Testis (tissue), 2 donors: ENCODE measurements at regions not wholly inside any gene's neighbourhood (a gene's known extent, or its start where the extent isn't known, plus 50 kb on each side); places are given as distances from the start of the nearest gene placed in this dataset.

Experiments
- DNase-seq: peaks from one replicate; pipeline ENCODE4 v3.0.0-alpha.2; 2019
- H3K27ac ChIP-seq, 2 donors: fragments of 200-600 bp; sonication (generic); one replicate each; pipeline ENCODE4 v1.5.1; 2019
- H3K27me3 ChIP-seq: fragments of 200-600 bp; sonication (generic); one replicate; pipeline ENCODE4 v1.5.1; 2019
- H3K36me3 ChIP-seq: fragments of 200-600 bp; sonication (generic); one replicate; pipeline ENCODE4 v1.5.1; 2017; ENCODE audit warnings: low read depth; ENCODE audit errors: missing control alignments
- H3K4me1 ChIP-seq: fragments of 200-600 bp; sonication (generic); one replicate; pipeline ENCODE4 v1.5.1; 2019
- H3K4me3 ChIP-seq, 2 donors: fragments of 200-600 bp; sonication (generic); one replicate each; pipeline ENCODE4 v1.5.1; 2017 to 2019
- H3K9me3 ChIP-seq: fragments of 200-600 bp; sonication (generic); one replicate; pipeline ENCODE4 v1.5.1; 2017
- POLR2A ChIP-seq: fragments of 450-650 bp; IDR thresholded peaks from one replicate; pipeline ENCODE4 v1.6.1; 2017; ENCODE audit warnings: antibody characterized with exemption, mild to moderate bottlenecking, moderate library complexity
- WGBS, 2 donors: methylation state at CpG; one replicate each; pipeline ENCODE4 v1.1.5; 2018; 5-methylcytosine and 5-hydroxymethylcytosine counted together
- intact Hi-C: fragments of 100-400 bp; cut with DNase I; formaldehyde crosslinking; loops from one replicate; pipeline ENCODE4 v1.15.1; 2023; ENCODE audit warnings: low total_unique reads
- TF ChIP-seq, protein P1 (sequence below), 3 experiments: fragments of 450-650 bp in 2 of 3; fragments of 200-600 bp in 1 of 3; sonication (generic) in 1 of 3; IDR thresholded peaks; one replicate each; pipeline ENCODE4 v1.5.1; 2016 to 2019; ENCODE audit warnings: antibody characterized with exemption in 3 of 3, mild to moderate bottlenecking in 2 of 3, moderate library complexity in 1 of 3

DNA sequence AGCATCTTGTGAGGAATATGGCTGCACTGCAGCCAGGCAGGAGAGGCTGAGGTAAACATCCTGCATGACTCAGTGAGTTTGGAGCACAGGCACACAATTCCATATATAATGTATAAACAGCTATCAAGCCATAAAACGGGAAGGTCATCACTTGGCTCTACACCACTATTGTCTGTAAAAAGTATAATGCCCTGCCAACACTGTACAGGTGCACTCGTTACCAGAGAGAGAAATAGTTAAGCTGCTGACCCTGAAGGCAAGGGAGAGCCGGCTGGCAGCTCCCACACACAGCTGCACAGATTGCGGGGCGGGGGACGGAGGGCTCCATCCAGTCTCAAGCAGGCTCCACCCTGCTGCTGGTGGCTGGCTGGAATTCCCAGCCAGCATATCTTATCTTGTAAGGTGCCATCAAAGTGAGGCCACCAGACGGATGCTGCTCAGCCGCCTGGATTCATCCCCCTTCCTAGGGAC is 668.1 kb downstream of the SLITRK5 start:
- H3K4me1 ChIP-seq: no peaks in the 10 kb centered on the region
- TF ChIP-seq, protein P1, sequence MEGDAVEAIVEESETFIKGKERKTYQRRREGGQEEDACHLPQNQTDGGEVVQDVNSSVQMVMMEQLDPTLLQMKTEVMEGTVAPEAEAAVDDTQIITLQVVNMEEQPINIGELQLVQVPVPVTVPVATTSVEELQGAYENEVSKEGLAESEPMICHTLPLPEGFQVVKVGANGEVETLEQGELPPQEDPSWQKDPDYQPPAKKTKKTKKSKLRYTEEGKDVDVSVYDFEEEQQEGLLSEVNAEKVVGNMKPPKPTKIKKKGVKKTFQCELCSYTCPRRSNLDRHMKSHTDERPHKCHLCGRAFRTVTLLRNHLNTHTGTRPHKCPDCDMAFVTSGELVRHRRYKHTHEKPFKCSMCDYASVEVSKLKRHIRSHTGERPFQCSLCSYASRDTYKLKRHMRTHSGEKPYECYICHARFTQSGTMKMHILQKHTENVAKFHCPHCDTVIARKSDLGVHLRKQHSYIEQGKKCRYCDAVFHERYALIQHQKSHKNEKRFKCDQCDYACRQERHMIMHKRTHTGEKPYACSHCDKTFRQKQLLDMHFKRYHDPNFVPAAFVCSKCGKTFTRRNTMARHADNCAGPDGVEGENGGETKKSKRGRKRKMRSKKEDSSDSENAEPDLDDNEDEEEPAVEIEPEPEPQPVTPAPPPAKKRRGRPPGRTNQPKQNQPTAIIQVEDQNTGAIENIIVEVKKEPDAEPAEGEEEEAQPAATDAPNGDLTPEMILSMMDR (IDR thresholded peaks at IDR 0.05): no peak
- TF ChIP-seq POLR2A: no peak
- no peak overlapping the region for H3K4me3 ChIP-seq
- H3K9me3 ChIP-seq: no peaks in the 10 kb centered on the region
- WGBS, 2 donors: 17 to 22% methylated on average over 7 to 8 of the region's 8 CpGs
- intact Hi-C loops: no loop called here
- H3K36me3 ChIP-seq: no peaks in the 10 kb centered on the region
- DNase-seq: peak; percentile 33
- H3K27me3 ChIP-seq: no peaks in the 10 kb centered on the region
- H3K27ac ChIP-seq: no peak overlapping the region

DNA sequence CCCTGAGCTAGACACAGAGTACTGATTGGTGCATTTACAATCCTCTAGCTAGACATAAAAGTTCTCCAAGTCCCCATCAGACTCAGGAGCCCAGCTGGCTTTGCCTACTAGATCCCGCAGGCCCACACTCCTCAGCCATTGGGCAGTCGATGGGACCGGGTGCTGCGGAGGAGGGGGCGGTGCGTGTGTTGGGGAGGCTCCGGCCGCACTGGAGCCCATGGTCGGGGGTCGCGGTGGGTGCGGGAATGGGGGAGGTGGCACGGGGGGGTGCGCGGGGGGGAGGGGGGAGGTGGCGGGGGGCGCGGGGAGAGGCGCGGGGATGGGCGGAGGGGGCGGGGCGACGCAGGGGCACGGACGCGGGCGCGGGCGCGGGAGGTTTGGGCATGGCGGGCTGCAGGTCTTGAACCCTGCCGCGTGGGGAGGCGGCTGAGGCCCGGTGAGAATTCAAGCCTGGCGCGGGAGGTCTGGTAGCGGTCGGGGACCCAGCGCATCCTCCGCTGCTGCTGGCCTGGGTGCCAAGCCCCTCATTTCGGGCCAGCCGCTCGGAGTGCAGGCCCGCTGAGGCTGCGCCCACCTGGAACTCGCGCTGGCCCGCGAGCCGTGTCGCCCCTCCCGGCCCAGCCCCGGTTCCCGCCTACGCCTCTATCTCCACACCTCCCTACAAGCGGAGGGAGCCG is 674.1 kb downstream of the SLITRK5 start:
- Histone ChIP-seq H3K27ac (peak overlapping the region in 1 of 2 donors; percentile 14), H3K36me3 (no peaks in the 10 kb centered on the region), H3K4me3 (peak overlapping the region; percentile 43), H3K27me3 (no peaks in the 10 kb centered on the region), H3K9me3 (no peaks in the 10 kb centered on the region), H3K4me1 (no peaks in the 10 kb centered on the region)
- TF ChIP-seq POLR2A: no peak
- TF ChIP-seq, protein P1 (IDR thresholded peaks at IDR 0.05): no peak
- 68 to 81% methylated on average over 29 to 53 of the region's 59 CpGs for WGBS, 2 donors
- peak; percentile 42 for DNase-seq
- intact Hi-C loops: no loop called here

DNA sequence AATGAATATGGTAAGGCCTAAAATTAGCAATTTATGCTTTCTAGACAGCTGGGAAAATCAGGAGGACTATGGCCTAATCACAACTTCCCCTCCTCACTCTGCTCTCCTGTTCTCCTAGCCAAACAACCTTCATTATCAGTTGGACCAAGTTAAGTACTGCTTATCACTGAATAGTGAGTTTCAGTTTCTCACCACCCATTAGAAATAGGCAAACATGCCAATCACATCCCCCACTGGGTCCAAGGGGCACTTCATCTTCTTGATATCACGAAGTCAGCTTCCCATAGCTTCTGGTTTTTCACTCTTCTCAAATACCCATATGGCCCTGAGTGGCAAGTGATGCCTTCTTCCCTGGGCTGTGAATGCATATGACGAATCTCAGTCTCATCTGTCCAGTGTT is 689.6 kb downstream of the SLITRK5 start:
- no peaks in the 10 kb centered on the region for H3K9me3 ChIP-seq
- intact Hi-C loops: no loop called here
- WGBS, 2 donors: 67 to 75% methylated on average over 2 of the region's 2 CpGs

DNA sequence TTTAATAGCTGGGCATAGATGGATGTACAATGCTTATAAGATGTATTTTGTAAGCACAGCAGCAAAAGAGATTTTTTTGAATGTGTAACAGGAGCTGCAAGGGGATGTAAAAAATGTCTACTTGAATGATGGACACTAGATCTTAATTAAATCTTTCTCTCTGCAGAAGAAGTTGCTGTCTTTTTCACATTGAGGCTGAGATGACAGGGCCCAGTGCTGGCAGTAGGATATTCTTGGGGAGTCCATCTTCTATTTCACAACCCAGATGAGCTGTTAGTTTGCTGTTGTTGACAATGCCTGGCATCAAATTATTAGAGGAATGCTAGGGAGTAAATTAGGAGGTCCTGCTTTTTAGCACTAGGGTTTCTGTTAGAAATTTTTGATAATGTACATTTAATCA is 698.7 kb downstream of the SLITRK5 start:
- intact Hi-C loops: no loop called here
- Histone ChIP-seq H3K27me3 (no peaks in the 10 kb centered on the region), H3K9me3 (no peaks in the 10 kb centered on the region), H3K36me3 (no peaks in the 10 kb centered on the region), H3K4me3 (no peak overlapping the region), H3K4me1 (no peaks in the 10 kb centered on the region), H3K27ac (no peak overlapping the region)
- TF ChIP-seq, protein P1 (IDR thresholded peaks at IDR 0.05): no peak
- TF ChIP-seq POLR2A: no peak
- no peak for DNase-seq

More for the DNA sequence above, 689.6 kb downstream of the SLITRK5 start:
- H3K4me3 ChIP-seq: no peak overlapping the region
- no peak for DNase-seq
- no peaks in the 10 kb centered on the region for H3K4me1 ChIP-seq
- H3K27me3 ChIP-seq: no peaks in the 10 kb centered on the region
- H3K27ac ChIP-seq: no peak overlapping the region
- TF ChIP-seq, protein P1 (IDR thresholded peaks at IDR 0.05): no peak
- TF ChIP-seq POLR2A: no peak
- no peaks in the 10 kb centered on the region for H3K36me3 ChIP-seq
